ENCODE measurements at regions not wholly inside any gene's neighbourhood (a gene's known extent, or its start where the extent isn't known, plus 50 kb on each side); places are given as distances from the start of the nearest gene placed in this dataset.
"Not testable (repeated sequence)": the region's sequence is repeated elsewhere in the genome, so short reads cannot be mapped to it uniquely, and the experiment has no call there.

DNA sequence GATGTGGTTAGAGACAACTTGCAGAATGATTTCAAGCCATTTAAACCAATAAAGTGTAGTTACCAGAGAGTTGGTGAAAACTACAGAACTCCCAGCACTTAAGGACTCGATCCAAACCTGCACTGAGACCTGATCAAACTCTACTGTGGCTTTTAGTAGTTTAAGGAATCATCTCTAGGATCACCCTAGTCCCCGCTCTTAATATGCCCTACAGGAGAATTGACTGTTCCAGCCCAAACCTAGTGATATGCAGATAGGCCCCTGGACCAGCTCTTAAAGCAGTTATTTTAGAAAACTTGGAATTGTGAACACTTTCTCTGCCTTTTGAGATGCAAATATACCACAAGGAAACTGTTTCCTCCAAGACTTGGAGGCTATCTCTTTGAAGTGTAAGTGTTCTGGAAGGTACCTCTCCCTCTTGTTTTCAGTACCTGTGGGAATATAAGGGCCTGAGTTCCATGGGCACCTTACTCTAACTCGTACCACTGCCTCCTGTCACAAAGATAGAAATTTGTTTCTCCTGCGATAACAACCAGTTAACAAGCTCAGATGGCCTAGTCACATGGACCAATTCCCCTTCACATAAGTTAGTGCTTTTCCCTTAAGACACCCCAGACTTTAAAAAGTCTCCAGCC is 1367.2 kb upstream of the SLC39A10 start:
- DNase-seq (ENCODE audit: low read depth in 2 of 2) = no peak

DNA sequence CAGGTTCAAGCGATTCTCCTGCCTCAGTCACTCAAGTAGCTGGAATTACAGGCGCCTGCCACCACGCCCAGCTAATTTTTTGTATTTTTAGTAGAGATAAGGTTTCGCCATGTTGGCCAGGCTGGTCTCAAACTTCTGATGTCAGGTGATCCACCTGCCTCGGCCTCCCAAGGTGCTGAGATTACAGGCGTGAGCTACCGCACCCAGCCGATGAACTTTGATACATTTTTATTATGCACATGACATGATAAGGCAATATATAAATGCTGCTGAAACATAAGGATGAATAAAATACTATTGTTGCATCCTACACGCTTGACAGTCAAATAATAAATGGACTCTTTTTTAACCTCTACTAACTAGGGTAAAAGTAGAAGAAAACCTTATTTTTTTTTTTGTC is 1380.4 kb upstream of the SLC39A10 start:
- DNase-seq (ENCODE audit: low read depth in 2 of 2) = not testable (repeated sequence)

DNA sequence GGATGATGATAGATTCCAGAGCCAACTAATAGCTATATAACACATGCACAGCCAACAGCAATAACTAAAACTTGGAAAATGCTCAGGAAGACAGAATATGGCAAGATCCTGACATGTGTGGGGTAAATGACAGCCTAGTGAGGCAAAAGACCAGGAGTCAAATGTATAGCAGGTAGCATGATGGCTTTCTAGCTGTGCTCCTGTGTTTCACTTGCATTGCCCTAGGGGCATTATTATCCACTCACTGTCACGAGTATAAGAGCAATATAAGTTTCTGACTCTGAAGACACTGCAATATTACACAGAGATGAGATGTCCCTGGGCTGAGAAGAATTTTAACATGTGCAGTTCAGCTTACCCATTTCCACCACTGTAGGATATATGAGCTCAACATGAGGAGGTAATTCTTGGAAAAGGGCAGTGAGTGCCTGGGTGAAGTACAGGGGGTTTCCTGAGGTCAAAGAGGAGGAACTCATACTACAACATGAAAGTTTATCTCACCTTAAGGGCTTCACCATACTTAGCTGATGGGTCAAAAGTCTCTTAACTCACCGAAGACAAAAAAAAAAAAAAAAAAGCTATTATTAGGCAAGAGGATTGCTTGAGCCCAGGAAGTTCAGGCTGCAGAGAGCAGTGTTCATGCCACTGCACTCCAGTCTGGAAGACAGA is 1385.6 kb upstream of the SLC39A10 start:
- no peak for DNase-seq (ENCODE audit: low read depth in 2 of 2)

GRCh38 chr2:194270648-194271047 is 1386.4 kb upstream of the SLC39A10 start:
- DNase-seq (ENCODE audit: low read depth in 2 of 2) = no peak

- no peak for DNase-seq (ENCODE audit: low read depth in 2 of 2)
Measured at GRCh38 chr2:194264586-194264985, 1392.4 kb upstream of the SLC39A10 start.

GRCh38 chr2:194260185-194260584 is 1396.8 kb upstream of the SLC39A10 start:
- no peak for DNase-seq (ENCODE audit: low read depth in 2 of 2)

DNA sequence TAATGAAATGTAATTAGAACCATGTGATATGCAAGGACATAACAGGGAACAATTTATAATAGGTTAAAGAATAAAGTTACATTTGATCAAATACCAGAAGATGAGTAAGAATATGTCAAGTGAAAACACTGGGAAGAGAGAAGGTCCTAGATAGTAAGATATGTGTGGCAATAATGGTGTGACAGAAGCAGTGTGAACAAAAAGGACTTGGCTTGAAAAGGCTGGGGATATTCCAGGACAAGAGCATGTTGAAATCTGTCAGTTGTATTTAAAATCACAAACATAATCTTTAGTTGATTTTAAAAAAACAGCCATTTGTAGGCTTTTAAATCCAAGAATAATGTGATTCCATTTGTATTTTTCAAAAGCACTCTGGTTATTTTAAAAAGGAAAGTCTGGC is 1399.9 kb upstream of the SLC39A10 start:
- no peak for DNase-seq (ENCODE audit: low read depth in 2 of 2)

- no peak for DNase-seq (ENCODE audit: low read depth in 2 of 2)
Measured at GRCh38 chr2:194253528-194254259, 1403.3 kb upstream of the SLC39A10 start.

DNA sequence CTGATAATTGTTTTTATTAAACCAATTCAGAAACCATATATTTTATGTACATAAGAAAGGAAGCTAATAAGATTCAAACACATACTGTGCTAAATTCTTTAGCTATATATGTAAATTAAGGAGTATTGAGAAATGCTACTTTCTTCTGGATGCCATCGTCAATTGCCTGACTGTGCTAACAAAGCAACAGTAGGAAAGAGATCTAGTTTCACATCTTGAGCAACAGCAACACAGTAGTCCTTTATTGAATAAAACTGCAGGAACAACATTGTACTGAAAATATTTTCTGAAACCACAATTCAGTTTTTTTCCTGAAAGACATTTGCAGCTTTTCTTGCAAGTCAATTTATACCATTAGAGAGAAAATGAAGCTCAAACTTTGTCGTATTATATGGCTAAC is 1404.9 kb upstream of the SLC39A10 start:
- no peak for DNase-seq (ENCODE audit: low read depth in 2 of 2)

- no peak for DNase-seq (ENCODE audit: low read depth in 2 of 2)
Measured at GRCh38 chr2:194232600-194232999, 1424.4 kb upstream of the SLC39A10 start.

DNA sequence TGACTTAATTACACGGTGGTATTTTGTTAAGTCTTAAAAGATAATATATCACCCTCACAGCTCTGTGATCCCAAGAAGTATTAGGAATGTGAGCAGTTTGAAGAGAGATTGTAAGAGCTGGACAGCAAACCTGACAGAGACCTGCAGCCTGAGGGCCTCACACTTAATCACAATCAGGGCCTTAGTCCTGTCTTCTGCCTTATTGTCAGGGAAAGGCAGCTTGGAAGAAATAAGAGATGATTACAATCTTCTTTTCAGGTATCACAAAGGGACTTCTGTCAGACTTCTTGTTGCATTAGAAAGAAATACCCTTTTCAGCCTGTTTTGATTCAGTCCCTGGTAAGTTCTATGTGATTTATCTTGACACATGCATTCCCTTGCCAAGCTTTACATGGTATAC is 1433.8 kb upstream of the SLC39A10 start:
- DNase-seq (ENCODE audit: low read depth in 2 of 2) = no peak

- DNase-seq (ENCODE audit: low read depth in 2 of 2) = no peak
Measured at GRCh38 chr2:194214192-194214591, 1442.8 kb upstream of the SLC39A10 start.

GRCh38 chr2:194205568-194206227 is 1451.3 kb upstream of the SLC39A10 start:
- no peak for DNase-seq (ENCODE audit: low read depth in 2 of 2)

DNA sequence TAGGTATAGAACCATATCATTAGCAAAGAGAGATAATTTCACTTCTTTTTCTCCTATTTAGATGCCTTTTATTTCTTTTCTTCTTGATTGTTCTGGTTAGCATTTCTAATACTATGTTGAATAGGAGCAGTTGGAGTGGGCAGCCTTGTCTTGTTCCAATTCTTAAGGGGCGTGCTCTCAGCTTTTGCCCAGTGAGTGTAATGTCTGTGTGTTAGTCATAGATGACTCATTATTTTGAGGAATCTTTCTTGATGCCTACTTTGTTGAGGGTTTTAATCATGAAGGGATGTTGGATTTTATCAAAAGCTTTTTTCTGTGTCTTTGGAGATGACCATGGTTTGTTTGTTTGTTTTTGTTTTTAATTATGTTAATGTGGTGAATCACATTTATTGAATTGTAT is 1453.1 kb upstream of the SLC39A10 start:
- no peak for DNase-seq (ENCODE audit: low read depth in 2 of 2)

GRCh38 chr2:194182888-194183287 is 1474.1 kb upstream of the SLC39A10 start:
- no peak for DNase-seq (ENCODE audit: low read depth in 2 of 2)

DNA sequence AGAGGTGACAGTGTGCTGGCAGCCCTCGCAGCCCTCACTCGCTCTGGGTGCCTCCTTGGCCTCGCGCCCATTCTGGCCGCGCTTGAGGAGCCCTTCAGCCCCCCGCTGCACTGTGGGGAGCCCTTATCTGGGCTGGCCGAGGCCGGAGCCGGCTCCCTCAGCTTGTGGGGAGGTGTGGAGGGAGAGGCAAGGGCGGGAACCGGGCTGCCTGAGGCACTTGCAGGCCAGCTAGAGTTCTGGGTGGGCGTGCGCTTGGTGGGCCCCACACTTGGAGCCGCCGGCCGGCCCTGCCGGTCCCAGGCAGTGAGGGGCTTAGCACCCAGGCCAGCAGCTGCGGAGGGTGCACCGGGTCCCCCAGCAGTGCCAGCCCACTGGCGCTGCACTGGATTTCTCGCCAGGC is 1480.9 kb upstream of the SLC39A10 start:
- DNase-seq (ENCODE audit: low read depth in 2 of 2) = no peak

GRCh38 chr2:194166818-194167217 is 1490.2 kb upstream of the SLC39A10 start:
- no peak for DNase-seq (ENCODE audit: low read depth in 2 of 2)

- DNase-seq (ENCODE audit: low read depth in 2 of 2) = no peak
Measured at GRCh38 chr2:194155431-194155830, 1501.6 kb upstream of the SLC39A10 start.

- DNase-seq (ENCODE audit: low read depth in 2 of 2) = no peak
Measured at GRCh38 chr2:194151231-194151630, 1505.8 kb upstream of the SLC39A10 start.

- no peak for DNase-seq (ENCODE audit: low read depth in 2 of 2)
Measured at GRCh38 chr2:194135463-194135862, 1521.6 kb upstream of the SLC39A10 start.

DNA sequence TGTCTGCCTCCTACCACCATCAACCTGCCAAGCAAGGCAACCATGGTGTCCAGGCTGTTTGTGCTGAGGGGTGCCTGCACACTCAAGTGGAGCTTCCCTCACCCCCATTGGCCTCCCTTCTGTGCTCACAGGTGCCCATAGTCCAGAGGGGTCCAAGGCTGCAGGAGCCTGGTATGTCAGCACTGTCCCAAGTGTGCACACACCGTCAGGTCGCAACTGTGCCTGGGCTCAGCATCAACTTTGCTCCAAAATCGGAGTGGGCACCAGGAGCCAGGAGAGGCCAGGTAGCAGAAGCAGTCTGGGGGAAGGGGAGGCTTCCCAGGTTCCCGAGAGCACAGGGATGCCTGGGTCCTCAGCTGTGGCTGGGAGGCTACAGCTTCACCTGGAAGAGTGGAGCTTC is 1528.2 kb upstream of the SLC39A10 start:
- no peak for DNase-seq (ENCODE audit: low read depth in 2 of 2)

DNA sequence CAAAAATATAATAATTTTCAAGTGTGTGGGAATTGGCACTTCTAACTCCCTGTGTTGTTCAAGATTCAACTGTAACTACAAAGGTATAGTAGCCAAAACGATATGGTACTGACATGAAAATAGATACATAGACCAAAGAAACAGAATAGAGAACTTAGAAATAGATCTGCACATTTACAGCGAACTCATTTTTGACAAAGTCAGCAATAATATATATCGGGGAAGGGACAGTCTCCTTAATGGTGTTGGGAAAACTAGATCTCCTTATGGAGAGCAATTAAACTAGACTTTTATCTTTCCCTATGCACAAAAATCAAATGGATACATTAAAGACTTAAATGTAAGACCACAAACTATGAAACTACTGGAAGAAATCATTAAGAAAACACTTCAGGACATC is 1530.6 kb upstream of the SLC39A10 start:
- no peak for DNase-seq (ENCODE audit: low read depth in 2 of 2)

GRCh38 chr2:194116861-194117260 is 1540.2 kb upstream of the SLC39A10 start:
- DNase-seq (ENCODE audit: low read depth in 2 of 2) = no peak
